HepG2 (cell line): ENCODE measurements at regions not wholly inside any gene's neighbourhood (a gene's known extent, or its start where the extent isn't known, plus 50 kb on each side); places are given as distances from the start of the nearest gene placed in this dataset.

Experiments
- ATAC-seq: fragments of 200-7000 bp; cut with Tn5 transposase; 3 replicates; pipeline ENCODE4 v1.9.1; 2020; ENCODE audit warnings: mild to moderate bottlenecking, moderate library complexity
- BruUV-seq: library from RNA; stranded (reverse); fragments of 400-500 nt; replicated peaks from 2 replicates; lab custom pipeline; 2021; lab: Mats Ljungman, UMichigan
- CTCF ChIA-PET: fragments of 300-600 bp; formaldehyde crosslinking; extraction: SDS; loops from one replicate; lab custom pipeline; 2021; ENCODE audit warnings: low total read pairs, inconsistent platforms, low intra/inter-chr PET ratio; lab: Yijun Ruan, JAX
- POLR2A ChIA-PET: fragments of 350-600 bp; sonication (Branson Sonifier 250); formaldehyde crosslinking; loops from one replicate; lab custom pipeline; 2020; ENCODE audit warnings: antibody characterized with exemption, inconsistent platforms; lab: Yijun Ruan, JAX
- DNase-seq: peaks from one replicate; pipeline ENCODE4 v3.0.0-alpha.2; 2015; ENCODE audit warnings: low spot score
- FAIRE-seq: peaks from 3 replicates; lab custom pipeline; 2011; peaks lifted over from hg19 to GRCh38; lab: Jason Lieb, UNC
- H2AFZ ChIP-seq: one replicate; pipeline ENCODE4 v1.6.1; 2011; ENCODE audit warnings: low read length, inconsistent platforms
- H3K27ac ChIP-seq: fragments of 300-600 bp; 3 replicates; pipeline ENCODE4 v1.8.0; 2011; ENCODE audit warnings: mixed run types, mild to moderate bottlenecking, mixed read lengths, low read length, inconsistent platforms; ENCODE audit not compliant: insufficient read depth; ENCODE audit errors: extremely low read length
- H3K27me3 ChIP-seq, 2 experiments: fragments of 200-600 bp in 1 of 2; 2 replicates in 1 of 2; 3 replicates in 1 of 2; pipeline versions ENCODE4 v1.6.0 to v1.8.0; 2011; ENCODE audit warnings: low read length in 2 of 2, mild to moderate bottlenecking in 2 of 2, moderate library complexity in 2 of 2, inconsistent platforms in 1 of 2; ENCODE audit not compliant: insufficient read depth in 2 of 2, control insufficient read depth in 1 of 2
- H3K36me3 ChIP-seq, 2 experiments: fragments of 200-600 bp in 1 of 2; replicated peaks in 1 of 2; 2 replicates in 1 of 2; 3 replicates in 1 of 2; pipeline versions ENCODE4 v1.5.1 to v1.8.0; 2011; ENCODE audit warnings: low read length in 2 of 2, inconsistent platforms in 1 of 2; ENCODE audit not compliant: insufficient read depth in 2 of 2, control insufficient read depth in 1 of 2
- H3K4me1 ChIP-seq: 2 replicates; pipeline ENCODE4 v1.5.1; 2012; ENCODE audit warnings: low read length, inconsistent platforms; ENCODE audit not compliant: insufficient read depth
- H3K4me2 ChIP-seq: 2 replicates; pipeline ENCODE4 v1.6.0; 2011; ENCODE audit warnings: low read depth, low read length, inconsistent platforms
- H3K4me3 ChIP-seq, 3 experiments: fragments of 200-600 bp in 1 of 3; sonication (generic), shearing (Covaris generic) in 1 of 3; replicated peaks in 1 of 3; 2 replicates each; pipeline ENCODE4 v1.5.1; 2011 to 2016; ENCODE audit warnings: low read length in 3 of 3, inconsistent platforms in 2 of 3, low read depth in 2 of 3, mild to moderate bottlenecking in 2 of 3, control low read depth in 1 of 3, mixed read lengths in 1 of 3; ENCODE audit not compliant: insufficient read depth in 1 of 3
- H3K79me2 ChIP-seq: one replicate; pipeline ENCODE4 v1.6.1; 2011; ENCODE audit warnings: low read length, inconsistent platforms; ENCODE audit not compliant: insufficient read depth
- H3K9ac ChIP-seq: 2 replicates; pipeline ENCODE4 v1.6.0; 2011; ENCODE audit warnings: mild to moderate bottlenecking, low read depth, low read length, inconsistent platforms; ENCODE audit not compliant: insufficient read depth
- H3K9me3 ChIP-seq: 2 replicates; pipeline ENCODE4 v1.5.1; 2012; ENCODE audit warnings: mild to moderate bottlenecking, low read length
- H4K20me1 ChIP-seq: 2 replicates; pipeline ENCODE4 v1.6.0; 2011; ENCODE audit warnings: inconsistent platforms, mild to moderate bottlenecking, low read length, moderate library complexity; ENCODE audit not compliant: insufficient read depth
- CSRNP2 ChIP-seq: sonication (generic); formaldehyde crosslinking; conservative IDR thresholded peaks from 2 replicates; pipeline ENCODE4 v1.8.0; 2022; ENCODE audit warnings: low read depth, missing genetic modification reagents
- DDIT3 ChIP-seq: sonication (generic); formaldehyde crosslinking; IDR thresholded peaks from 2 replicates; pipeline ENCODE4 v1.4.0; 2020; ENCODE audit warnings: mild to moderate bottlenecking, missing genetic modification reagents
- ELF4 ChIP-seq: sonication (generic); formaldehyde crosslinking; IDR thresholded peaks from 2 replicates; pipeline ENCODE4 v1.5.0; 2020; ENCODE audit warnings: missing genetic modification reagents, mild to moderate bottlenecking, moderate library complexity, borderline replicate concordance
- FOSL1 ChIP-seq: sonication (generic); formaldehyde crosslinking; IDR thresholded peaks from 2 replicates; pipeline ENCODE4 v1.9.0; 2021; ENCODE audit warnings: missing genetic modification reagents, borderline replicate concordance
- FOXA1 ChIP-seq, 2 experiments: fragments of 450-650 bp in 1 of 2; sonication (generic) in 1 of 2; formaldehyde crosslinking in 1 of 2; IDR thresholded peaks; 2 replicates each; pipeline versions ENCODE4 v1.4.0 to v1.6.1; 2016 to 2020; ENCODE audit warnings: missing genetic modification reagents in 1 of 2
- GLMP ChIP-seq: sonication (generic); formaldehyde crosslinking; IDR thresholded peaks from 2 replicates; pipeline ENCODE4 v1.9.0; 2021; ENCODE audit warnings: missing genetic modification reagents, mild to moderate bottlenecking, borderline replicate concordance
- MIER2 ChIP-seq: IDR thresholded peaks from 2 replicates; pipeline ENCODE4 v1.6.1; 2016; ENCODE audit warnings: missing biosample characterization, missing genetic modification reagents
- ZBTB42 ChIP-seq: sonication (generic); formaldehyde crosslinking; IDR thresholded peaks from 2 replicates; pipeline ENCODE4 v1.5.0; 2020; ENCODE audit warnings: mild to moderate bottlenecking, missing genetic modification reagents
- ZMAT3 ChIP-seq: sonication (generic); formaldehyde crosslinking; conservative IDR thresholded peaks from 2 replicates; pipeline ENCODE4 v1.7.0; 2021; ENCODE audit warnings: missing genetic modification reagents
- ZMYM2 ChIP-seq: sonication (generic); formaldehyde crosslinking; IDR thresholded peaks from 2 replicates; pipeline ENCODE4 v1.8.0; 2022; ENCODE audit warnings: mild to moderate bottlenecking, missing genetic modification reagents
- ZNF367 ChIP-seq: sonication (generic); formaldehyde crosslinking; IDR thresholded peaks from 2 replicates; pipeline ENCODE4 v1.4.0; 2020; ENCODE audit warnings: missing genetic modification reagents, borderline replicate concordance
- ZNF563 ChIP-seq: sonication (generic); formaldehyde crosslinking; IDR thresholded peaks from 2 replicates; pipeline ENCODE4 v1.8.0; 2022; ENCODE audit warnings: mild to moderate bottlenecking, moderate library complexity, missing genetic modification reagents
- ZNF781 ChIP-seq: sonication (generic); formaldehyde crosslinking; IDR thresholded peaks from 2 replicates; pipeline ENCODE4 v1.5.1; 2020; ENCODE audit warnings: borderline replicate concordance, mild to moderate bottlenecking, missing genetic modification reagents; ENCODE audit errors: not compliant biosample characterization
- ZNF841 ChIP-seq: sonication (generic); formaldehyde crosslinking; IDR thresholded peaks from 2 replicates; pipeline ENCODE4 v1.8.1; 2023; ENCODE audit warnings: missing genetic modification reagents, borderline replicate concordance
- WGBS: methylation state at CpG from one replicate; pipeline ENCODE4 v1.1.6; 2017; ENCODE audit warnings: low lambda C conversion rate; 5-methylcytosine and 5-hydroxymethylcytosine counted together
- in situ Hi-C: cut with HindIII; loops from 2 replicates; pipeline ENCODE4 v1.10.0; 2017; ENCODE audit warnings: low pct_unique_long_range_greater_than_20kb; ENCODE audit not compliant: extremely low pct_ligation_motif_present
- intact Hi-C: fragments of 100-400 bp; cut with micrococcal nuclease; formaldehyde crosslinking; loops from one replicate; pipeline ENCODE4 v1.10.0; 2022; ENCODE audit not compliant: unreplicated experiment

GRCh38 chr3:88742674-88743507 is 364.5 kb upstream of the EPHA3 start:
- Histone ChIP-seq H3K9ac (no peak overlapping the region), H2AFZ (no peak overlapping the region), H3K4me1 (no peaks in the 10 kb centered on the region), H3K9me3 (0 out of 2 replicates have a peak, but pooled peaks cover 4% of the 10 kb centered on the region), H3K4me2 (no peak overlapping the region), H3K79me2 (no peaks in the 10 kb centered on the region), H3K4me3 (no peak overlapping the region), H3K36me3 (no peaks in the 10 kb centered on the region), H3K27ac (no peak overlapping the region), H3K27me3 (no peaks in the 10 kb centered on the region), H4K20me1 (no peaks in the 10 kb centered on the region)
- FAIRE-seq (no peak), DNase-seq (no peak), ATAC-seq (no peak)
- CTCF ChIA-PET = no interaction called here
- POLR2A ChIA-PET = no interaction called here
- BruUV-seq = no TSS peak
- in situ Hi-C loops = no loop called here
- intact Hi-C loops = no loop called here
- TF ChIP-seq FOXA1 (IDR thresholded peaks at IDR 0.05) = no peak
- no peak for TF ChIP-seq FOXA1 (CRISPR knock-in tag; IDR thresholded peaks at IDR 0.05)
- TF ChIP-seq ZMAT3 = no peak
- TF ChIP-seq MIER2 (CRISPR knock-in tag) = no peak
- TF ChIP-seq ZNF367 = no peak
- no peak for TF ChIP-seq ZNF781

GRCh38 chr3:88744896-88745295 is 362.5 kb upstream of the EPHA3 start:
- H3K4me2 ChIP-seq = no peak overlapping the region
- H4K20me1 ChIP-seq = no peaks in the 10 kb centered on the region
- H3K36me3 ChIP-seq = no peaks in the 10 kb centered on the region
- no peak overlapping the region for H3K27ac ChIP-seq
- WGBS = 0% methylated on average over 1 of the region's 1 CpG
- intact Hi-C loops = no loop called here
- POLR2A ChIA-PET = no interaction called here
- no TSS peak for BruUV-seq
- in situ Hi-C loops = no loop called here
- DNase-seq (no peak), FAIRE-seq (no peak), ATAC-seq (no peak)
- H3K27me3 ChIP-seq = no peaks in the 10 kb centered on the region
- H3K9ac ChIP-seq = no peak overlapping the region
- H3K79me2 ChIP-seq = no peaks in the 10 kb centered on the region
- CTCF ChIA-PET = no interaction called here
- no peak overlapping the region for H2AFZ ChIP-seq
- peaks cover 3% of the 10 kb centered on the region; the same call in 1 of the 2 replicates for H3K9me3 ChIP-seq
- H3K4me3 ChIP-seq = no peak overlapping the region
- H3K4me1 ChIP-seq = no peaks in the 10 kb centered on the region
- TF ChIP-seq ELF4 (CRISPR knock-in tag) = no peak
- no peak for TF ChIP-seq ZNF563 (CRISPR knock-in tag)
- TF ChIP-seq FOSL1 (CRISPR knock-in tag) = no peak
- TF ChIP-seq ZMYM2 (CRISPR knock-in tag) = no peak
- TF ChIP-seq GLMP (CRISPR knock-in tag) = no peak
- TF ChIP-seq ZNF841 (CRISPR knock-in tag) = no peak
- no peak for TF ChIP-seq ZBTB42 (CRISPR knock-in tag)
- TF ChIP-seq DDIT3 (CRISPR knock-in tag) = no peak
- TF ChIP-seq CSRNP2 (CRISPR knock-in tag) = no peak
